Panc1 (cell line): ENCODE measurements at regions not wholly inside any gene's neighbourhood (a gene's known extent, or its start where the extent isn't known, plus 50 kb on each side); places are given as distances from the start of the nearest gene placed in this dataset.

ENCODE experiments used
- ATAC-seq: fragments of 200-7000 bp; cut with Tn5 transposase; 2 replicates; pipeline ENCODE4 v1.9.1; 2020; ENCODE audit warnings: mild to moderate bottlenecking, moderate library complexity
- BruUV-seq: library from RNA; stranded (reverse); fragments of 400-500 nt; replicated peaks from 2 replicates; lab custom pipeline; 2021; lab: Mats Ljungman, UMichigan
- CTCF ChIA-PET: fragments of 300-600 bp; sonication (Branson Sonifier 250); formaldehyde crosslinking; loops from one replicate; lab custom pipeline; 2022; ENCODE audit warnings: antibody characterized with exemption; lab: Charles Lee
- POLR2A ChIA-PET: fragments of 300-600 bp; sonication (Branson Sonifier 250); formaldehyde crosslinking; loops from one replicate; lab custom pipeline; 2022; ENCODE audit warnings: antibody characterized with exemption; lab: Charles Lee
- DNase-seq: peaks from one replicate; pipeline ENCODE4 v3.0.0-alpha.2; 2010; ENCODE audit warnings: low read depth, low spot score
- H3K27ac ChIP-seq: 2 replicates; pipeline ENCODE4 v1.5.1; 2011; ENCODE audit warnings: mild to moderate bottlenecking, low read length, inconsistent platforms
- H3K27me3 ChIP-seq: fragments of 200-500 bp; sonication (Bioruptor generic); 2 replicates; pipeline ENCODE4 v1.6.0; 2014; ENCODE audit warnings: low read length, inconsistent platforms; ENCODE audit not compliant: control insufficient read depth, insufficient read depth
- H3K36me3 ChIP-seq: fragments of 200-500 bp; sonication (Bioruptor generic); 2 replicates; pipeline ENCODE4 v1.5.1; 2014; ENCODE audit warnings: inconsistent platforms, mild to moderate bottlenecking, low read length, moderate library complexity; ENCODE audit not compliant: control insufficient read depth, insufficient read depth
- H3K4me1 ChIP-seq: 2 replicates; pipeline ENCODE4 v1.5.1; 2011; ENCODE audit warnings: inconsistent platforms, mild to moderate bottlenecking, low read length, moderate library complexity; ENCODE audit not compliant: control insufficient read depth, insufficient read depth
- H3K4me3 ChIP-seq, 2 experiments: 2 replicates each; pipeline ENCODE4 v1.5.1; 2011 to 2012; ENCODE audit warnings: low read depth in 2 of 2, low read length in 2 of 2, mild to moderate bottlenecking in 2 of 2, inconsistent platforms in 1 of 2, moderate library complexity in 1 of 2
- H3K9me3 ChIP-seq: fragments of 200-500 bp; sonication (Bioruptor generic); 2 replicates; pipeline ENCODE4 v1.5.1; 2014; ENCODE audit warnings: low read depth, mild to moderate bottlenecking, inconsistent platforms, low read length, moderate library complexity; ENCODE audit not compliant: control insufficient read depth, insufficient read depth
- CTCF ChIP-seq: fragments of 450-650 bp; IDR thresholded peaks from 2 replicates; pipeline ENCODE4 v1.5.1; 2017; ENCODE audit warnings: mild to moderate bottlenecking
- POLR2AphosphoS5 ChIP-seq: IDR thresholded peaks from 2 replicates; pipeline ENCODE4 v1.6.1; 2012; ENCODE audit warnings: mild to moderate bottlenecking, low read depth, low read length, moderate library complexity
- REST ChIP-seq, 2 experiments: IDR thresholded peaks; 2 replicates each; pipeline ENCODE4 v1.6.1; 2011 to 2012; ENCODE audit warnings: low read depth in 2 of 2, control low read depth in 1 of 2, low read length in 1 of 2, mild to moderate bottlenecking in 1 of 2, moderate library complexity in 1 of 2; ENCODE audit not compliant: insufficient read depth in 1 of 2
- SIN3A ChIP-seq: IDR thresholded peaks from 2 replicates; pipeline ENCODE4 v1.6.1; 2012; ENCODE audit warnings: low read depth, mild to moderate bottlenecking, low read length, moderate library complexity, borderline replicate concordance; ENCODE audit not compliant: insufficient read depth
- TCF7L2 ChIP-seq: IDR thresholded peaks from 2 replicates; pipeline ENCODE4 v1.6.1; 2011; ENCODE audit warnings: mild to moderate bottlenecking, low read depth, low read length, inconsistent platforms
- in situ Hi-C: cut with HindIII; loops from 2 replicates; pipeline ENCODE4 v1.10.0; 2016; ENCODE audit warnings: low sequenced_read_pairs, low pct_unique_long_range_greater_than_20kb
- intact Hi-C: fragments of 100-400 bp; cut with micrococcal nuclease; formaldehyde crosslinking; loops from one replicate; pipeline ENCODE4 v1.10.0; 2022; ENCODE audit not compliant: unreplicated experiment

- intact Hi-C loops (no loop called here), in situ Hi-C loops (no loop called here)
- Histone ChIP-seq H3K27ac (no peak overlapping the region), H3K4me3 (no peak overlapping the region), H3K36me3 (no peaks in the 10 kb centered on the region), H3K9me3 (no peaks in the 10 kb centered on the region), H3K27me3 (no peaks in the 10 kb centered on the region), H3K4me1 (no peaks in the 10 kb centered on the region)
- POLR2A ChIA-PET = no interaction called here
- no peak for TF ChIP-seq CTCF
- TF ChIP-seq SIN3A = no peak
- no peak for TF ChIP-seq POLR2AphosphoS5
- TF ChIP-seq REST (IDR thresholded peaks at IDR 0.05; ENCODE audit: insufficient read depth in 1 of 2, low read depth in 2 of 2, low read length in 1 of 2) = no peak
- TF ChIP-seq TCF7L2 = no peak
- ATAC-seq = no peak
- BruUV-seq = no TSS peak
- DNase-seq = no peak
- CTCF ChIA-PET = no interaction called here
These were observed 227.2 kb upstream of the GOLIM4 start for GRCh38 chr3:168322941-168323340.

- intact Hi-C loops = no loop called here
- TF ChIP-seq CTCF (no peak), POLR2AphosphoS5 (no peak), SIN3A (no peak), REST (IDR thresholded peaks at IDR 0.05; ENCODE audit: insufficient read depth in 1 of 2, low read depth in 2 of 2, low read length in 1 of 2) (no peak), TCF7L2 (no peak)
- Histone ChIP-seq H3K9me3 (no peaks in the 10 kb centered on the region), H3K27me3 (no peaks in the 10 kb centered on the region), H3K36me3 (no peaks in the 10 kb centered on the region), H3K4me3 (no peak overlapping the region), H3K4me1 (no peaks in the 10 kb centered on the region), H3K27ac (no peak overlapping the region)
- ChIA-PET POLR2A (no interaction called here), CTCF (no interaction called here)
- in situ Hi-C loops = no loop called here
- DNase-seq = no peak
- ATAC-seq = no peak
- BruUV-seq = no TSS peak
These were observed 218.4 kb upstream of the GOLIM4 start for GRCh38 chr3:168314166-168314565.
